KMS-11 (cell line): ENCODE measurements at regions not wholly inside any gene's neighbourhood (a gene's known extent, or its start where the extent isn't known, plus 50 kb on each side); places are given as distances from the start of the nearest gene placed in this dataset.
"Not testable (repeated sequence)": the region's sequence is repeated elsewhere in the genome, so short reads cannot be mapped to it uniquely, and the experiment has no call there.

ENCODE experiments used
- H2AFZ ChIP-seq: fragments of 200-600 bp; sonication (generic); 2 replicates; pipeline ENCODE4 v1.6.1; 2016; ENCODE audit warnings: antibody characterized with exemption, mixed run types, low read depth
- H3K27ac ChIP-seq: fragments of 200-600 bp; sonication (generic); 2 replicates; pipeline ENCODE4 v1.6.1; 2016; ENCODE audit warnings: mild to moderate bottlenecking, mixed run types
- H3K27me3 ChIP-seq: fragments of 200-600 bp; sonication (generic); 2 replicates; pipeline ENCODE4 v1.6.1; 2017; ENCODE audit warnings: mild to moderate bottlenecking, low read depth, mixed run types, moderate library complexity; ENCODE audit not compliant: insufficient read depth
- H3K36me3 ChIP-seq: fragments of 200-600 bp; sonication (generic); 2 replicates; pipeline ENCODE4 v1.6.1; 2017; ENCODE audit warnings: mild to moderate bottlenecking, mixed run types; ENCODE audit not compliant: insufficient read depth
- H3K4me1 ChIP-seq: fragments of 200-600 bp; sonication (generic); 2 replicates; pipeline ENCODE4 v1.6.1; 2016; ENCODE audit warnings: mild to moderate bottlenecking, low read depth, mixed run types; ENCODE audit not compliant: poor library complexity, severe bottlenecking
- H3K4me2 ChIP-seq: fragments of 200-600 bp; sonication (generic); 2 replicates; pipeline ENCODE4 v1.7.0; 2016; ENCODE audit warnings: mild to moderate bottlenecking, mixed run types
- H3K4me3 ChIP-seq: fragments of 200-600 bp; sonication (generic); IDR thresholded peaks from 2 replicates; pipeline ENCODE4 v1.6.1; 2017; ENCODE audit warnings: low read depth, low read length, mixed read lengths; ENCODE audit not compliant: insufficient read depth
- H3K79me2 ChIP-seq: fragments of 200-600 bp; sonication (generic); 2 replicates; pipeline ENCODE4 v1.6.1; 2016; ENCODE audit warnings: low read depth, mixed run types; ENCODE audit not compliant: insufficient read depth
- H3K9ac ChIP-seq: fragments of 200-600 bp; sonication (generic); 2 replicates; pipeline ENCODE4 v1.6.1; 2016; ENCODE audit warnings: mild to moderate bottlenecking, mixed run types
- H4K20me1 ChIP-seq: fragments of 200-600 bp; sonication (generic); 2 replicates; pipeline ENCODE4 v1.6.1; 2016; ENCODE audit warnings: mild to moderate bottlenecking, mixed run types; ENCODE audit not compliant: insufficient read depth
- TF ChIP-seq, protein P1 (sequence below): fragments of 200-600 bp; sonication (generic); conservative IDR thresholded peaks from 2 replicates; pipeline ENCODE4 v1.6.1; 2017; ENCODE audit warnings: low read depth, mild to moderate bottlenecking, antibody characterized with exemption, low read length, moderate library complexity, mixed read lengths

DNA sequence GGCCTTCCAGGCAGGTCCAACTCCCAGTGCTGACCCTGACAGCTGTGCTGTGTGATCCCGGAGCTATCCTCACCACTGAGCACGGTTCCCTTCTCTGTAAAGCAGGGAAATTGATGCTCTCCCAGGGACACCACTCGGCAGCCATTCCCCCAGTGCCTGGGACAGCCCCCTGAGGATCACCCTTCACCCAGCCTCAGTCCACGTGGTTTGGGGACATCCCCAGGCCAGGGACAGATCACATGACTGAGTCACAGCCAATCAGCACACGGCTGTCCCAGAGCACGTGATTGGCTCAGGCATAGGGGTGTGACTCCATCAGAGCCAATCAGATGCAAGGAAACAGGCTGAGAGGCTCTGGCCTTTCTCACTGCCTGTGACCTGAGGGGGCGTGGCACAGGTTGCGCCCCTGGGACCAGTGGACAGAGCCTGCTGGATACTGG lies 68.8 kb upstream of the SFSWAP start:
- Histone ChIP-seq H3K36me3 (no peaks in the 10 kb centered on the region), H3K9ac (no peak overlapping the region), H3K27ac (no peak overlapping the region), H3K27me3 (no peaks in the 10 kb centered on the region), H3K4me3 (no peak overlapping the region), H2AFZ (no peak overlapping the region), H3K79me2 (no peaks in the 10 kb centered on the region), H4K20me1 (no peaks in the 10 kb centered on the region), H3K4me2 (no peak overlapping the region), H3K4me1 (no peaks in the 10 kb centered on the region)
- TF ChIP-seq, protein P1, sequence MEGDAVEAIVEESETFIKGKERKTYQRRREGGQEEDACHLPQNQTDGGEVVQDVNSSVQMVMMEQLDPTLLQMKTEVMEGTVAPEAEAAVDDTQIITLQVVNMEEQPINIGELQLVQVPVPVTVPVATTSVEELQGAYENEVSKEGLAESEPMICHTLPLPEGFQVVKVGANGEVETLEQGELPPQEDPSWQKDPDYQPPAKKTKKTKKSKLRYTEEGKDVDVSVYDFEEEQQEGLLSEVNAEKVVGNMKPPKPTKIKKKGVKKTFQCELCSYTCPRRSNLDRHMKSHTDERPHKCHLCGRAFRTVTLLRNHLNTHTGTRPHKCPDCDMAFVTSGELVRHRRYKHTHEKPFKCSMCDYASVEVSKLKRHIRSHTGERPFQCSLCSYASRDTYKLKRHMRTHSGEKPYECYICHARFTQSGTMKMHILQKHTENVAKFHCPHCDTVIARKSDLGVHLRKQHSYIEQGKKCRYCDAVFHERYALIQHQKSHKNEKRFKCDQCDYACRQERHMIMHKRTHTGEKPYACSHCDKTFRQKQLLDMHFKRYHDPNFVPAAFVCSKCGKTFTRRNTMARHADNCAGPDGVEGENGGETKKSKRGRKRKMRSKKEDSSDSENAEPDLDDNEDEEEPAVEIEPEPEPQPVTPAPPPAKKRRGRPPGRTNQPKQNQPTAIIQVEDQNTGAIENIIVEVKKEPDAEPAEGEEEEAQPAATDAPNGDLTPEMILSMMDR: no peak

DNA sequence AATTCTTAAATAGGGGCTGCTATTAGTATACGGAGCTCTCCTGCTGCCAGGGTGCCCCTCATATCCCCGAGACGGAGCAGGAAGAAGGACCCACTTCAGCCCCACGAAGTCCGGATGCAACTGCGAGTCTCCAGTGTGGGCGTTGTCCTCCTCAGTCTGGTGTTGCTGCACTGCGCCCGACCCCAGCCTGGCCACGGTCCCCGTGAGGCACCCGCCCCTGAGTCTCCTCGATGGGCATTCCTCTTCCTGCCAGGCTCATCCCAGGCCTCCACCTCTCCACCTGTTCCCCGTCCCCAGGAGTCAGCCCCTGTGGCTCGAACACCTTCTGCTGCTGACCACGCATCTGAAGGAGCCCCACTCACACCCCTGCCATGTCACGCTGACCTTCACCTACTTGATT lies 68.1 kb upstream of the SFSWAP start:
- Histone ChIP-seq H2AFZ (no peak overlapping the region), H3K27me3 (no peaks in the 10 kb centered on the region), H3K79me2 (no peaks in the 10 kb centered on the region), H3K4me3 (no peak overlapping the region), H3K4me1 (no peaks in the 10 kb centered on the region), H3K9ac (no peak overlapping the region), H3K4me2 (no peak overlapping the region), H4K20me1 (no peaks in the 10 kb centered on the region), H3K27ac (no peak overlapping the region), H3K36me3 (no peaks in the 10 kb centered on the region)
- TF ChIP-seq, protein P1: no peak

DNA sequence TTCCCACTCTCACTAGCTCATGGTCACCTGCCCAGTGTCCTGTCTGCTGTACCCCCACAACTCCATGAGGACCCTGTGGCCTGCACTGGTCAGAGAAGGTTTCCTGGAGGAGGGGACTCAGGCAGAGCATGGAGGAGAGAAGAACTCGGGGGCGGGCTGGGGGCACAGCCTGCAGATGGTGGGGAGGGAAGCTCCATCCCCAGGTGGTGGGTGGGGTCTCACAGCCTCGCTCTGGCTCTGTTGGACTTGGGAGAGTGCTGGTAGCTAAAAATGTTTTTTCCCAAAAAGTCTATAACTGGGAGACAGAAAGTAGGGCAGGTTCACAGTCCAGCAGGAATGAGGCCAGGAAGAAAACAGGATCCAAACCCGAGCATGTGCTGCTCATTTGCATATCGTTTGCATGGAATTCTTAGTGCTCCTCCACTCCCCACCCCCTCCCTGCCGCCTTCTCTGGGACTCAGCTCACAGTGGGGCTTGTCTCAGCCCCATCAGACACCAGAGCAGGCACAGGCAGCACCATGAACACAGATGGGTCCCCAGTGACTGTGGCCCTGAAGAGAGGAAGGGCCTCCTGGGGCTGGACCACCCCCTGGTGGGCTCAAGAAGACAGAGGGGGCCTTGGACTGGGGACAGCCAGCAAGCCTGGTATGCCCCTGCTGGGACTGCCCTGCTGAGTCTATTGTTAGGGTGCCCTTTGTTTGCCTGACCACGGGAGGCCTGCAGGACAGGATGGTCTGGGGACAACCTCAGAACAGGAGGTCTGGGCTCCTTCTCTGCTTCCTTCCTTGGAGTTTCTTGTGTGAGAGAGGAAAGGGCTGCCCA lies 67.0 kb upstream of the SFSWAP start:
- Histone ChIP-seq H3K9ac (no peak overlapping the region), H2AFZ (no peak overlapping the region), H3K4me3 (no peak overlapping the region), H3K27ac (no peak overlapping the region), H3K27me3 (no peaks in the 10 kb centered on the region), H4K20me1 (no peaks in the 10 kb centered on the region), H3K4me1 (no peaks in the 10 kb centered on the region), H3K4me2 (no peak overlapping the region), H3K79me2 (no peaks in the 10 kb centered on the region), H3K36me3 (no peaks in the 10 kb centered on the region)
- TF ChIP-seq, protein P1: no peak

GRCh38 chr12:131644481-131644880 lies 66.4 kb upstream of the SFSWAP start:
- H3K4me2 ChIP-seq: no peak overlapping the region
- no peaks in the 10 kb centered on the region for H3K4me1 ChIP-seq
- no peak overlapping the region for H3K4me3 ChIP-seq
- no peaks in the 10 kb centered on the region for H3K79me2 ChIP-seq
- no peak overlapping the region for H3K27ac ChIP-seq
- no peaks in the 10 kb centered on the region for H3K36me3 ChIP-seq
- H2AFZ ChIP-seq: no peak overlapping the region
- no peaks in the 10 kb centered on the region for H4K20me1 ChIP-seq
- no peak overlapping the region for H3K9ac ChIP-seq
- TF ChIP-seq, protein P1: no peak
- H3K27me3 ChIP-seq: no peaks in the 10 kb centered on the region

DNA sequence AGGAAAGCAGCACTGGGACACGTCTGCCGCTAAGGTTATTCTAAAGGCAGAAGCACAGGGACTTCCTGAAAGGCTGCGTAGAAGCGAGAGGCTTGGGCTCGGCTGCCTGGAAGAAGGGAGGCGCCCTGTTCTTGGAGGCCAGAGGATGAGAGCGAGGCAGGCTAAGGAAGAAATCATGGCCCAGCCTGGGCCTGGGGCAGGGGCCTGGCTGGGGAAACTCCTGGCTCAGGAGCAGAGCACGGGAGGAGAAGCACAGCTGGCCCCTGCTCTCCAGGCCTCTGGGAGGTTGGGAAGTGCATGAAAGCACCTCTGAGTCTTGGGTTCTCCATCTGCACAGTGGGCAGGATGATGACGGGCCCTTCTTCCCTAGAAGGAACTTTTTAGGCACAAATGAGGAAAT lies 66.0 kb upstream of the SFSWAP start:
- H3K27me3 ChIP-seq, H3K9ac ChIP-seq, H3K79me2 ChIP-seq, H2AFZ ChIP-seq, H3K4me3 ChIP-seq, H3K36me3 ChIP-seq, H3K4me2 ChIP-seq, H3K27ac ChIP-seq, H4K20me1 ChIP-seq, H3K4me1 ChIP-seq: not testable (repeated sequence)

GRCh38 chr12:131645557-131645956 lies 65.3 kb upstream of the SFSWAP start:
- H2AFZ ChIP-seq, H3K36me3 ChIP-seq, H3K4me3 ChIP-seq: not testable (repeated sequence)

GRCh38 chr12:131646444-131646843 lies 64.4 kb upstream of the SFSWAP start:
- not testable (repeated sequence) for H4K20me1 ChIP-seq, H3K9ac ChIP-seq, H3K4me1 ChIP-seq, H3K79me2 ChIP-seq, H3K4me3 ChIP-seq, H2AFZ ChIP-seq, H3K36me3 ChIP-seq, H3K27ac ChIP-seq, H3K27me3 ChIP-seq, H3K4me2 ChIP-seq

More at GRCh38 chr12:131645557-131645956, 65.3 kb upstream of the SFSWAP start:
- not testable (repeated sequence) for H3K4me1 ChIP-seq, H3K4me2 ChIP-seq, H3K9ac ChIP-seq, H3K79me2 ChIP-seq, H3K27ac ChIP-seq, H4K20me1 ChIP-seq, H3K27me3 ChIP-seq
